GM12878 (cell line): ENCODE measurements at regions not wholly inside any gene's neighbourhood (a gene's known extent, or its start where the extent isn't known, plus 50 kb on each side); places are given as distances from the start of the nearest gene placed in this dataset.

ENCODE experiments used
- CHD1 ChIP-seq: IDR thresholded peaks from 2 replicates; pipeline ENCODE4 v1.6.1; 2012; ENCODE audit warnings: low read depth, low read length, improper control_type of control experiment
- HDAC2 ChIP-seq: fragments of 200-600 bp; sonication (generic); IDR thresholded peaks from 2 replicates; pipeline ENCODE4 v1.6.1; 2017
- NRF1 ChIP-seq: conservative IDR thresholded peaks from 2 replicates; pipeline ENCODE4 v1.6.1; 2011; ENCODE audit warnings: mild to moderate bottlenecking, low read depth, low read length, improper control_type of control experiment
- POLR2A ChIP-seq: IDR thresholded peaks from 2 replicates; pipeline ENCODE4 v1.6.1; 2011; ENCODE audit warnings: low read depth, mild to moderate bottlenecking, low read length
- SIN3A ChIP-seq: IDR thresholded peaks from 2 replicates; pipeline ENCODE4 v1.6.1; 2012; ENCODE audit warnings: low read depth, low read length, improper control_type of control experiment
- SP1 ChIP-seq: IDR thresholded peaks from one replicate; pipeline ENCODE4 v1.6.1; 2011; ENCODE audit warnings: low read depth, low read length
- ZBED1 ChIP-seq: IDR thresholded peaks from 2 replicates; pipeline ENCODE4 v1.6.1; 2016; ENCODE audit warnings: borderline replicate concordance
- TF ChIP-seq, protein P1 (sequence below), 3 experiments: IDR thresholded peaks in 2 of 3; conservative IDR thresholded peaks in 1 of 3; 2 replicates each; pipeline ENCODE4 v1.5.1; 2011; ENCODE audit warnings: low read depth in 3 of 3, low read length in 3 of 3, mild to moderate bottlenecking in 3 of 3, control low read depth in 2 of 3, moderate library complexity in 2 of 3, inconsistent platforms in 1 of 3, mixed read lengths in 1 of 3; ENCODE audit not compliant: control insufficient read depth in 2 of 3, insufficient read depth in 1 of 3; ENCODE audit errors: extremely low read depth in 1 of 3

GRCh38 chr13:60226507-60226906, 62.8 kb upstream of the DIAPH3 start:
- TF ChIP-seq, protein P1, sequence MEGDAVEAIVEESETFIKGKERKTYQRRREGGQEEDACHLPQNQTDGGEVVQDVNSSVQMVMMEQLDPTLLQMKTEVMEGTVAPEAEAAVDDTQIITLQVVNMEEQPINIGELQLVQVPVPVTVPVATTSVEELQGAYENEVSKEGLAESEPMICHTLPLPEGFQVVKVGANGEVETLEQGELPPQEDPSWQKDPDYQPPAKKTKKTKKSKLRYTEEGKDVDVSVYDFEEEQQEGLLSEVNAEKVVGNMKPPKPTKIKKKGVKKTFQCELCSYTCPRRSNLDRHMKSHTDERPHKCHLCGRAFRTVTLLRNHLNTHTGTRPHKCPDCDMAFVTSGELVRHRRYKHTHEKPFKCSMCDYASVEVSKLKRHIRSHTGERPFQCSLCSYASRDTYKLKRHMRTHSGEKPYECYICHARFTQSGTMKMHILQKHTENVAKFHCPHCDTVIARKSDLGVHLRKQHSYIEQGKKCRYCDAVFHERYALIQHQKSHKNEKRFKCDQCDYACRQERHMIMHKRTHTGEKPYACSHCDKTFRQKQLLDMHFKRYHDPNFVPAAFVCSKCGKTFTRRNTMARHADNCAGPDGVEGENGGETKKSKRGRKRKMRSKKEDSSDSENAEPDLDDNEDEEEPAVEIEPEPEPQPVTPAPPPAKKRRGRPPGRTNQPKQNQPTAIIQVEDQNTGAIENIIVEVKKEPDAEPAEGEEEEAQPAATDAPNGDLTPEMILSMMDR (IDR thresholded peaks at IDR 0.05 in 2 of 3, conservative IDR thresholded peaks at IDR 0.05 in 1 of 3; ENCODE audit: control insufficient read depth in 2 of 3, extremely low read depth in 1 of 3, insufficient read depth in 1 of 3, low read depth in 3 of 3, low read length in 3 of 3): peak in 2 of 3 experiments; percentile 12 to 34; a peak in 2 of 6 replicates
- TF ChIP-seq POLR2A: no peak
- no peak for TF ChIP-seq SP1
- no peak for TF ChIP-seq ZBED1
- no peak for TF ChIP-seq SIN3A
- no peak for TF ChIP-seq CHD1
- no peak for TF ChIP-seq NRF1
- TF ChIP-seq HDAC2: no peak
